Transverse colon (tissue), 4 donors: ENCODE measurements at regions not wholly inside any gene's neighbourhood (a gene's known extent, or its start where the extent isn't known, plus 50 kb on each side); places are given as distances from the start of the nearest gene placed in this dataset.
A peak's percentile ranks its signal among the peaks of the same experiment; 100 is the strongest.

Source experiments
- DNase-seq: peaks from one replicate; pipeline ENCODE4 v3.0.0-alpha.2; 2019
- H3K27ac ChIP-seq, 4 donors: fragments of 200-600 bp; sonication (generic); 2 replicates each; pipeline ENCODE4 v1.5.1; 2016 to 2018; ENCODE audit warnings: inconsistent platforms in 4 of 4
- H3K27me3 ChIP-seq: fragments of 200-600 bp; sonication (generic); 2 replicates; pipeline ENCODE4 v1.5.1; 2017; ENCODE audit warnings: inconsistent platforms
- H3K36me3 ChIP-seq, 4 donors: fragments of 200-600 bp; sonication (generic); 2 replicates each; pipeline ENCODE4 v1.5.1; 2017 to 2019; ENCODE audit warnings: inconsistent platforms in 4 of 4
- H3K4me1 ChIP-seq, 4 donors: fragments of 200-600 bp; sonication (generic); 2 replicates each; pipeline ENCODE4 v1.5.1; 2017 to 2020; ENCODE audit warnings: inconsistent platforms in 4 of 4
- H3K4me3 ChIP-seq, 4 donors: fragments of 200-600 bp; sonication (generic); 1 replicate in 1 of 4; 2 replicates in 3 of 4; pipeline versions ENCODE4 v1.5.1 to v1.6.1; 2017 to 2019; ENCODE audit warnings: inconsistent platforms in 4 of 4
- H3K9me3 ChIP-seq, 2 donors: fragments of 200-600 bp; sonication (generic); 2 replicates each; pipeline ENCODE4 v1.5.1; 2017 to 2019; ENCODE audit warnings: inconsistent platforms in 2 of 2
- CTCF ChIP-seq, 5 experiments: fragments of 200-600 bp in 3 of 5; fragments of 450-650 bp in 2 of 5; sonication (generic) in 3 of 5; IDR thresholded peaks; 1 replicate in 2 of 5; 2 replicates in 3 of 5; pipeline ENCODE4 v1.5.1; 2016 to 2017; ENCODE audit warnings: antibody characterized with exemption in 5 of 5, inconsistent platforms in 3 of 5, mild to moderate bottlenecking in 2 of 5, moderate library complexity in 1 of 5
- EP300 ChIP-seq: sonication (generic); formaldehyde crosslinking; IDR thresholded peaks from one replicate; pipeline ENCODE4 v1.6.1; 2017; ENCODE audit warnings: antibody characterized with exemption, low read depth
- POLR2A ChIP-seq: fragments of 450-650 bp; IDR thresholded peaks from one replicate; pipeline ENCODE4 v1.6.1; 2016; ENCODE audit warnings: antibody characterized with exemption, mild to moderate bottlenecking, moderate library complexity
- POLR2AphosphoS5 ChIP-seq, 3 donors: sonication (generic); formaldehyde crosslinking; IDR thresholded peaks; one replicate each; pipeline ENCODE4 v1.6.1; 2016; ENCODE audit warnings: antibody characterized with exemption in 3 of 3
- WGBS, 2 donors: methylation state at CpG; one replicate each; pipeline ENCODE4 v1.1.5; 2018; ENCODE audit warnings: low coverage in 1 of 2; 5-methylcytosine and 5-hydroxymethylcytosine counted together
- in situ Hi-C, 4 donors: fragments of 200-750 bp; cut with MboI; loops; one replicate each; pipeline versions ENCODE4 v1.15.0 to v1.15.1; 2017; ENCODE audit warnings: low sequenced_read_pairs in 3 of 4, low pct_ligation_motif_present in 1 of 4, low pct_unique_long_range_greater_than_20kb in 1 of 4
- intact Hi-C: fragments of 100-400 bp; cut with DNase I; formaldehyde crosslinking; loops from one replicate; pipeline ENCODE4 v1.15.1; 2023; ENCODE audit warnings: low total_unique reads

- no peak overlapping the region for H3K4me3 ChIP-seq
- H3K4me1 ChIP-seq: no peaks in the 10 kb centered on the region
- no peaks in the 10 kb centered on the region for H3K27me3 ChIP-seq
- in situ Hi-C loops: loop anchor here in 2 of 4 donors (25.0 kb wide), 2 partner anchors 300 to 325 kb away; no protein-coding TSS in a partner anchor
- H3K27ac ChIP-seq: no peak overlapping the region
- no peak for DNase-seq
- 31% methylated on average over 1 of the region's 1 CpG; no CpG with 5 or more reads in 1 of the 2 donors for WGBS, 2 donors
- H3K9me3 ChIP-seq: no peaks in the 10 kb centered on the region
- intact Hi-C loops: no loop called here
- H3K36me3 ChIP-seq: no peaks in the 10 kb centered on the region
- TF ChIP-seq POLR2AphosphoS5 (IDR thresholded peaks at IDR 0.05) (no peak), CTCF (IDR thresholded peaks at IDR 0.05) (no peak), EP300 (no peak), POLR2A (no peak)
Observed at GRCh38 chr1:48062353-48062752, 65.2 kb upstream of the TRABD2B start.

- Histone ChIP-seq H3K36me3 (no peaks in the 10 kb centered on the region), H3K4me1 (no peaks in the 10 kb centered on the region), H3K27ac (no peak overlapping the region), H3K4me3 (no peak overlapping the region), H3K9me3 (no peaks in the 10 kb centered on the region), H3K27me3 (no peaks in the 10 kb centered on the region)
- DNase-seq: peak; percentile 43
- in situ Hi-C loops: loop anchor here in 2 of 4 donors (25.0 kb wide), 2 partner anchors 299 to 324 kb away; no protein-coding TSS in a partner anchor
- no peak for TF ChIP-seq EP300
- no peak for TF ChIP-seq POLR2AphosphoS5 (IDR thresholded peaks at IDR 0.05)
- peak; percentile 54 to 65 (median 58) for TF ChIP-seq CTCF (IDR thresholded peaks at IDR 0.05)
- no peak for TF ChIP-seq POLR2A
- WGBS, 2 donors: 53 to 56% methylated on average over 3 of the region's 3 CpGs
- intact Hi-C loops: no loop called here
Observed at GRCh38 chr1:48061162-48062136, 64.3 kb upstream of the TRABD2B start.

- in situ Hi-C loops (loop anchor here in 2 of 4 donors (25.0 kb wide), 2 partner anchors 297 to 322 kb away; no protein-coding TSS in a partner anchor), intact Hi-C loops (no loop called here)
- Histone ChIP-seq H3K4me3 (no peak overlapping the region), H3K9me3 (no peaks in the 10 kb centered on the region), H3K27me3 (no peaks in the 10 kb centered on the region), H3K4me1 (no peaks in the 10 kb centered on the region), H3K36me3 (no peaks in the 10 kb centered on the region), H3K27ac (no peak overlapping the region)
- 81 to 88% methylated on average over 1 of the region's 1 CpG for WGBS, 2 donors
- TF ChIP-seq EP300 (no peak), POLR2AphosphoS5 (IDR thresholded peaks at IDR 0.05) (no peak), CTCF (IDR thresholded peaks at IDR 0.05) (no peak), POLR2A (no peak)
- no peak for DNase-seq
Observed at GRCh38 chr1:48059289-48059688, 62.1 kb upstream of the TRABD2B start.
